ENCODE measurements at regions not wholly inside any gene's neighbourhood (a gene's known extent, or its start where the extent isn't known, plus 50 kb on each side); places are given as distances from the start of the nearest gene placed in this dataset.

- TF ChIP-seq, protein P1, sequence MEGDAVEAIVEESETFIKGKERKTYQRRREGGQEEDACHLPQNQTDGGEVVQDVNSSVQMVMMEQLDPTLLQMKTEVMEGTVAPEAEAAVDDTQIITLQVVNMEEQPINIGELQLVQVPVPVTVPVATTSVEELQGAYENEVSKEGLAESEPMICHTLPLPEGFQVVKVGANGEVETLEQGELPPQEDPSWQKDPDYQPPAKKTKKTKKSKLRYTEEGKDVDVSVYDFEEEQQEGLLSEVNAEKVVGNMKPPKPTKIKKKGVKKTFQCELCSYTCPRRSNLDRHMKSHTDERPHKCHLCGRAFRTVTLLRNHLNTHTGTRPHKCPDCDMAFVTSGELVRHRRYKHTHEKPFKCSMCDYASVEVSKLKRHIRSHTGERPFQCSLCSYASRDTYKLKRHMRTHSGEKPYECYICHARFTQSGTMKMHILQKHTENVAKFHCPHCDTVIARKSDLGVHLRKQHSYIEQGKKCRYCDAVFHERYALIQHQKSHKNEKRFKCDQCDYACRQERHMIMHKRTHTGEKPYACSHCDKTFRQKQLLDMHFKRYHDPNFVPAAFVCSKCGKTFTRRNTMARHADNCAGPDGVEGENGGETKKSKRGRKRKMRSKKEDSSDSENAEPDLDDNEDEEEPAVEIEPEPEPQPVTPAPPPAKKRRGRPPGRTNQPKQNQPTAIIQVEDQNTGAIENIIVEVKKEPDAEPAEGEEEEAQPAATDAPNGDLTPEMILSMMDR (conservative IDR thresholded peaks at IDR 0.05 in 1 of 2, IDR thresholded peaks at IDR 0.05 in 1 of 2; ENCODE audit: low read depth in 1 of 2, low read length in 2 of 2), result no peak
- TF ChIP-seq EZH2 (IDR thresholded peaks at IDR 0.05; ENCODE audit: low read length, missing control alignments), result no peak
These were observed 369.4 kb downstream of the NR2F2 start for GRCh38 chr15:96699871-96700401.

Data from fibroblast of lung (primary cell).